Body of pancreas (tissue), 4 donors: ENCODE measurements at regions not wholly inside any gene's neighbourhood (a gene's known extent, or its start where the extent isn't known, plus 50 kb on each side); places are given as distances from the start of the nearest gene placed in this dataset.

Experiments
- POLR2A ChIP-seq, 3 donors: fragments of 450-650 bp; IDR thresholded peaks; one replicate each; pipeline ENCODE4 v1.6.1; 2016; ENCODE audit warnings: antibody characterized with exemption in 3 of 3, mild to moderate bottlenecking in 2 of 3
- TF ChIP-seq, protein P1 (sequence below), 7 experiments: fragments of 450-650 bp in 4 of 7; fragments of 200-600 bp in 3 of 7; sonication (generic) in 3 of 7; IDR thresholded peaks; one replicate each; pipeline ENCODE4 v1.5.1; 2016 to 2019; ENCODE audit warnings: antibody characterized with exemption in 7 of 7

DNA sequence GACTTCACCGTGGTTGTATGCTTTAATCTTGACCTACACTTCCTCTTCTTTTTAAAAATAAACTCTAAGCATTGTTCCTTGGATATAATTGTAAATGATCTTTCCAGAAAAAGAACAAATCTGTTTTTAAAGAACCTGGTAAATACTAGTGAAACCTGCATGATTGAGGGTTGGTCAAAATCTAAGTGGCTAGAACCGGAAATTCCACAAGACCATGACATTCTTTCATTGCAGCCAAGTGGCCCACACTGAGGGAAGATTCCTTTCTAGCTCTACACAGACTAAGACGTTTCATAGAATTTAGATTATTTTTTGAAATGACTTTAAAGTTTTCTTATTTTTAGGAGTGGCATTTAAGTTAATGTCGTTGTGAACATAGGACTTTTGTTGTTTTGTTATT lies 356.7 kb downstream of the NYAP2 start:
- TF ChIP-seq, protein P1, sequence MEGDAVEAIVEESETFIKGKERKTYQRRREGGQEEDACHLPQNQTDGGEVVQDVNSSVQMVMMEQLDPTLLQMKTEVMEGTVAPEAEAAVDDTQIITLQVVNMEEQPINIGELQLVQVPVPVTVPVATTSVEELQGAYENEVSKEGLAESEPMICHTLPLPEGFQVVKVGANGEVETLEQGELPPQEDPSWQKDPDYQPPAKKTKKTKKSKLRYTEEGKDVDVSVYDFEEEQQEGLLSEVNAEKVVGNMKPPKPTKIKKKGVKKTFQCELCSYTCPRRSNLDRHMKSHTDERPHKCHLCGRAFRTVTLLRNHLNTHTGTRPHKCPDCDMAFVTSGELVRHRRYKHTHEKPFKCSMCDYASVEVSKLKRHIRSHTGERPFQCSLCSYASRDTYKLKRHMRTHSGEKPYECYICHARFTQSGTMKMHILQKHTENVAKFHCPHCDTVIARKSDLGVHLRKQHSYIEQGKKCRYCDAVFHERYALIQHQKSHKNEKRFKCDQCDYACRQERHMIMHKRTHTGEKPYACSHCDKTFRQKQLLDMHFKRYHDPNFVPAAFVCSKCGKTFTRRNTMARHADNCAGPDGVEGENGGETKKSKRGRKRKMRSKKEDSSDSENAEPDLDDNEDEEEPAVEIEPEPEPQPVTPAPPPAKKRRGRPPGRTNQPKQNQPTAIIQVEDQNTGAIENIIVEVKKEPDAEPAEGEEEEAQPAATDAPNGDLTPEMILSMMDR (IDR thresholded peaks at IDR 0.05), result no peak
- no peak for TF ChIP-seq POLR2A (IDR thresholded peaks at IDR 0.05)
